GM23338 (cell line): ENCODE measurements at regions not wholly inside any gene's neighbourhood (a gene's known extent, or its start where the extent isn't known, plus 50 kb on each side); places are given as distances from the start of the nearest gene placed in this dataset.

Experiments
- CREB1 ChIP-seq: fragments of 250-450 bp; sonication (Bioruptor Pico); IDR thresholded peaks from 2 replicates; pipeline ENCODE4 v1.5.0; 2020; ENCODE audit warnings: low read depth, mild to moderate bottlenecking, moderate library complexity
- CTCF ChIP-seq, 2 experiments: fragments of 200-600 bp in 1 of 2; sonication (generic) in 1 of 2; conservative IDR thresholded peaks; 2 replicates each; pipeline versions ENCODE4 v1.5.1 to v1.6.1; 2016 to 2017; ENCODE audit warnings: antibody characterized with exemption in 2 of 2, low read depth in 2 of 2, mild to moderate bottlenecking in 2 of 2, moderate library complexity in 1 of 2
- ETS1 ChIP-seq: IDR thresholded peaks from 2 replicates; pipeline ENCODE4 v1.6.1; 2016; ENCODE audit warnings: antibody characterized with exemption
- EZH2 ChIP-seq: fragments of 200-600 bp; sonication (generic); IDR thresholded peaks from one replicate; pipeline ENCODE4 v1.8.0; 2017; ENCODE audit warnings: antibody characterized with exemption, mild to moderate bottlenecking, low read depth; ENCODE audit not compliant: unreplicated experiment
- EZH2phosphoT487 ChIP-seq: fragments of 200-600 bp; sonication (generic); IDR thresholded peaks from one replicate; pipeline ENCODE4 v1.8.1; 2018; ENCODE audit warnings: antibody characterized with exemption; ENCODE audit not compliant: unreplicated experiment
- NANOG ChIP-seq: IDR thresholded peaks from 2 replicates; pipeline ENCODE4 v1.6.1; 2016; ENCODE audit warnings: antibody characterized with exemption, borderline replicate concordance
- POLR2AphosphoS5 ChIP-seq: IDR thresholded peaks from 2 replicates; pipeline ENCODE4 v1.6.1; 2016; ENCODE audit warnings: antibody characterized with exemption, low read depth
- REST ChIP-seq: IDR thresholded peaks from one replicate; pipeline ENCODE4 v1.6.1; 2018; ENCODE audit warnings: antibody characterized with exemption; ENCODE audit not compliant: unreplicated experiment
- STAT1 ChIP-seq: IDR thresholded peaks from one replicate; pipeline ENCODE4 v1.6.1; 2016; ENCODE audit warnings: antibody characterized with exemption; ENCODE audit not compliant: unreplicated experiment
- ZNF114 ChIP-seq: fragments of 250-450 bp; sonication (Bioruptor Pico); IDR thresholded peaks from 2 replicates; pipeline ENCODE4 v1.5.0; 2020; ENCODE audit warnings: mild to moderate bottlenecking, moderate library complexity
- ZNF331 ChIP-seq: fragments of 250-450 bp; sonication (Bioruptor Pico); IDR thresholded peaks from 2 replicates; pipeline ENCODE4 v1.5.0; 2020; ENCODE audit warnings: low read depth, mild to moderate bottlenecking, moderate library complexity

- no peak for TF ChIP-seq CTCF (conservative IDR thresholded peaks at IDR 0.05; ENCODE audit: low read depth in 2 of 2)
- no peak for TF ChIP-seq CREB1 (CRISPR knock-in tag)
- TF ChIP-seq POLR2AphosphoS5, result no peak
- no peak for TF ChIP-seq EZH2phosphoT487
- TF ChIP-seq ETS1, result no peak
- no peak for TF ChIP-seq ZNF114 (CRISPR knock-in tag)
- TF ChIP-seq EZH2, result no peak
- TF ChIP-seq NANOG, result no peak
- no peak for TF ChIP-seq REST
- no peak for TF ChIP-seq STAT1
- TF ChIP-seq ZNF331 (CRISPR knock-in tag), result no peak
These were observed 85.4 kb upstream of the NR3C2 start for GRCh38 chr4:148527571-148527970.
